GM12892 (cell line): ENCODE measurements at regions not wholly inside any gene's neighbourhood (a gene's known extent, or its start where the extent isn't known, plus 50 kb on each side); places are given as distances from the start of the nearest gene placed in this dataset.

Source experiments
- POLR2A ChIP-seq: IDR thresholded peaks from 2 replicates; pipeline ENCODE4 v1.6.1; 2011; ENCODE audit warnings: low read depth, low read length, control low read depth
- POLR2AphosphoS5 ChIP-seq: IDR thresholded peaks from 2 replicates; pipeline ENCODE4 v1.6.1; 2011; ENCODE audit warnings: low read depth, low read length, control low read depth

GRCh38 chr1:219752645-219753044, 139.7 kb upstream of the ZC3H11B start:
- TF ChIP-seq POLR2AphosphoS5: no peak
- no peak for TF ChIP-seq POLR2A
